ENCODE measurements at regions not wholly inside any gene's neighbourhood (a gene's known extent, or its start where the extent isn't known, plus 50 kb on each side); places are given as distances from the start of the nearest gene placed in this dataset.

- TF ChIP-seq EZH2phosphoT487 (IDR thresholded peaks at IDR 0.05; ENCODE audit: borderline replicate concordance): no peak
- TF ChIP-seq, protein P1, sequence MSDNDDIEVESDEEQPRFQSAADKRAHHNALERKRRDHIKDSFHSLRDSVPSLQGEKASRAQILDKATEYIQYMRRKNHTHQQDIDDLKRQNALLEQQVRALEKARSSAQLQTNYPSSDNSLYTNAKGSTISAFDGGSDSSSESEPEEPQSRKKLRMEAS (IDR thresholded peaks at IDR 0.05): no peak
- TF ChIP-seq POLR2AphosphoS5 (IDR thresholded peaks at IDR 0.05; ENCODE audit: low read depth, low read length): no peak
- TF ChIP-seq, protein P2, sequence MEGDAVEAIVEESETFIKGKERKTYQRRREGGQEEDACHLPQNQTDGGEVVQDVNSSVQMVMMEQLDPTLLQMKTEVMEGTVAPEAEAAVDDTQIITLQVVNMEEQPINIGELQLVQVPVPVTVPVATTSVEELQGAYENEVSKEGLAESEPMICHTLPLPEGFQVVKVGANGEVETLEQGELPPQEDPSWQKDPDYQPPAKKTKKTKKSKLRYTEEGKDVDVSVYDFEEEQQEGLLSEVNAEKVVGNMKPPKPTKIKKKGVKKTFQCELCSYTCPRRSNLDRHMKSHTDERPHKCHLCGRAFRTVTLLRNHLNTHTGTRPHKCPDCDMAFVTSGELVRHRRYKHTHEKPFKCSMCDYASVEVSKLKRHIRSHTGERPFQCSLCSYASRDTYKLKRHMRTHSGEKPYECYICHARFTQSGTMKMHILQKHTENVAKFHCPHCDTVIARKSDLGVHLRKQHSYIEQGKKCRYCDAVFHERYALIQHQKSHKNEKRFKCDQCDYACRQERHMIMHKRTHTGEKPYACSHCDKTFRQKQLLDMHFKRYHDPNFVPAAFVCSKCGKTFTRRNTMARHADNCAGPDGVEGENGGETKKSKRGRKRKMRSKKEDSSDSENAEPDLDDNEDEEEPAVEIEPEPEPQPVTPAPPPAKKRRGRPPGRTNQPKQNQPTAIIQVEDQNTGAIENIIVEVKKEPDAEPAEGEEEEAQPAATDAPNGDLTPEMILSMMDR (IDR thresholded peaks at IDR 0.05 in 2 of 3, conservative IDR thresholded peaks at IDR 0.05 in 1 of 3; ENCODE audit: borderline replicate concordance in 1 of 3, insufficient read depth in 1 of 3, low read depth in 2 of 3, low read length in 2 of 3): no peak
- TF ChIP-seq POLR2A (IDR thresholded peaks at IDR 0.05; ENCODE audit: borderline replicate concordance, extremely low read depth, insufficient read depth, insufficient read length): no peak
- no peak for TF ChIP-seq SRF (IDR thresholded peaks at IDR 0.05; ENCODE audit: low read depth)
- no peak for TF ChIP-seq EZH2 (IDR thresholded peaks at IDR 0.05)
- TF ChIP-seq EGR1 (IDR thresholded peaks at IDR 0.05; ENCODE audit: low read depth): no peak
- TF ChIP-seq ZNF274 (IDR thresholded peaks at IDR 0.05; ENCODE audit: low read depth, low read length): no peak
- TF ChIP-seq, protein P3, sequence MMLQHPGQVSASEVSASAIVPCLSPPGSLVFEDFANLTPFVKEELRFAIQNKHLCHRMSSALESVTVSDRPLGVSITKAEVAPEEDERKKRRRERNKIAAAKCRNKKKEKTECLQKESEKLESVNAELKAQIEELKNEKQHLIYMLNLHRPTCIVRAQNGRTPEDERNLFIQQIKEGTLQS (IDR thresholded peaks at IDR 0.05): no peak
- no peak for TF ChIP-seq FOSL1 (IDR thresholded peaks at IDR 0.05; ENCODE audit: low read depth)
- TF ChIP-seq ZFX (IDR thresholded peaks at IDR 0.05): no peak
Observed at GRCh38 chr5:96113170-96113939, 151.7 kb upstream of the ELL2 start.

All from HCT116 (cell line).